ENCODE measurements at regions not wholly inside any gene's neighbourhood (a gene's known extent, or its start where the extent isn't known, plus 50 kb on each side); places are given as distances from the start of the nearest gene placed in this dataset.

- no peak for ATAC-seq (ENCODE audit: low read depth)
- H3K36me3 ChIP-seq (replicated peaks in 1 of 2; ENCODE audit: control extremely low read depth in 1 of 2, control insufficient read depth in 1 of 2, extremely low read depth in 1 of 2, insufficient read depth in 2 of 2, low read length in 1 of 2): no peaks in the 10 kb centered on the region
Measured at GRCh38 chr3:75337226-75337900, 326.8 kb upstream of the FRG2C start.

GRCh38 chr3:75338342-75338741, 325.8 kb upstream of the FRG2C start:
- no peaks in the 10 kb centered on the region for H3K36me3 ChIP-seq (replicated peaks in 1 of 2; ENCODE audit: control extremely low read depth in 1 of 2, control insufficient read depth in 1 of 2, extremely low read depth in 1 of 2, insufficient read depth in 2 of 2, low read length in 1 of 2)
- no peaks in the 10 kb centered on the region for H3K4me1 Mint-ChIP-seq
- peaks cover 0 to 8% (median 0%) of the 10 kb centered on the region in 3 donors for H3K9me3 ChIP-seq (ENCODE audit: control extremely low read depth in 1 of 3, control insufficient read depth in 2 of 3, insufficient read depth in 1 of 3, low read length in 2 of 3)
- no peak overlapping the region for H2AFZ ChIP-seq (ENCODE audit: insufficient read depth, low read depth, low read length, poor library complexity, severe bottlenecking)
- H3K27me3 ChIP-seq (replicated peaks in 1 of 4; ENCODE audit: control extremely low read depth in 1 of 4, control insufficient read depth in 3 of 4, insufficient read depth in 4 of 4, low read length in 3 of 4): no peaks in the 10 kb centered on the region
- no peaks in the 10 kb centered on the region for H3K9me3 Mint-ChIP-seq (ENCODE audit: insufficient read depth)
- ChIA-PET POLR2A (no interaction called here), CTCF (no interaction called here)
- no peaks in the 10 kb centered on the region for H3K79me2 ChIP-seq (ENCODE audit: control insufficient read depth, insufficient read depth, low read length)
- H3K4me1 ChIP-seq (ENCODE audit: control insufficient read depth in 2 of 2, insufficient read depth in 2 of 2, low read length in 2 of 2): no peaks in the 10 kb centered on the region
- H3K4me2 ChIP-seq (replicated peaks; ENCODE audit: low read depth, low read length, poor library complexity, severe bottlenecking): no peak overlapping the region
- no peak for DNase-seq
- no peak overlapping the region for H3K4me3 Mint-ChIP-seq
- intact Hi-C loops (cut with micrococcal nuclease): no loop called here
- no peaks in the 10 kb centered on the region for H3K27me3 Mint-ChIP-seq
- no peak for ATAC-seq (ENCODE audit: low read depth)
- H3K27ac Mint-ChIP-seq: no peak overlapping the region
- H3K27ac ChIP-seq (ENCODE audit: low read length in 2 of 2): no peak overlapping the region
- 86% methylated on average over 2 of the region's 3 CpGs for WGBS (ENCODE audit: insufficient coverage)
- no peak overlapping the region for H3K9ac ChIP-seq (ENCODE audit: low read length)
- H4K20me1 ChIP-seq (ENCODE audit: control insufficient read depth, insufficient read depth, low read length, poor library complexity, severe bottlenecking): no peaks in the 10 kb centered on the region
- H3K4me3 ChIP-seq (ENCODE audit: control extremely low read depth in 1 of 5, extremely low read depth in 1 of 5, insufficient read depth in 1 of 5, low read depth in 2 of 5, low read length in 4 of 5): no peak overlapping the region
- TF ChIP-seq EZH2 (IDR thresholded peaks at IDR 0.05; ENCODE audit: borderline replicate concordance, insufficient read depth, low read depth, low read length, poor library complexity, severe bottlenecking) (no peak), CTCF (IDR thresholded peaks at IDR 0.05) (no peak)

More at GRCh38 chr3:75337226-75337900, 326.8 kb upstream of the FRG2C start:
- H3K9me3 Mint-ChIP-seq (ENCODE audit: insufficient read depth): no peaks in the 10 kb centered on the region
- Histone ChIP-seq H3K79me2 (ENCODE audit: control insufficient read depth, insufficient read depth, low read length) (no peaks in the 10 kb centered on the region), H3K4me2 (replicated peaks; ENCODE audit: low read depth, low read length, poor library complexity, severe bottlenecking) (no peak overlapping the region), H3K9me3 (ENCODE audit: control extremely low read depth in 1 of 3, control insufficient read depth in 2 of 3, insufficient read depth in 1 of 3, low read length in 2 of 3) (peaks cover 0 to 8% (median 0%) of the 10 kb centered on the region in 3 donors), H4K20me1 (ENCODE audit: control insufficient read depth, insufficient read depth, low read length, poor library complexity, severe bottlenecking) (no peaks in the 10 kb centered on the region), H3K9ac (ENCODE audit: low read length) (no peak overlapping the region), H2AFZ (ENCODE audit: insufficient read depth, low read depth, low read length, poor library complexity, severe bottlenecking) (no peak overlapping the region), H3K27ac (ENCODE audit: low read length in 2 of 2) (no peak overlapping the region), H3K4me3 (ENCODE audit: control extremely low read depth in 1 of 5, extremely low read depth in 1 of 5, insufficient read depth in 1 of 5, low read depth in 2 of 5, low read length in 4 of 5) (no peak overlapping the region), H3K27me3 (replicated peaks in 1 of 4; ENCODE audit: control extremely low read depth in 1 of 4, control insufficient read depth in 3 of 4, insufficient read depth in 4 of 4, low read length in 3 of 4) (no peaks in the 10 kb centered on the region), H3K4me1 (ENCODE audit: control insufficient read depth in 2 of 2, insufficient read depth in 2 of 2, low read length in 2 of 2) (no peaks in the 10 kb centered on the region)
- ChIA-PET POLR2A (no interaction called here), CTCF (no interaction called here)
- intact Hi-C loops (cut with micrococcal nuclease): no loop called here
- DNase-seq: no peak
- no CpG with 5 or more reads among the region's 3 CpGs for WGBS (ENCODE audit: insufficient coverage)
- TF ChIP-seq EZH2 (IDR thresholded peaks at IDR 0.05; ENCODE audit: borderline replicate concordance, insufficient read depth, low read depth, low read length, poor library complexity, severe bottlenecking) (no peak), CTCF (IDR thresholded peaks at IDR 0.05) (no peak)
- no peak overlapping the region for H3K4me3 Mint-ChIP-seq
- no peaks in the 10 kb centered on the region for H3K27me3 Mint-ChIP-seq
- H3K27ac Mint-ChIP-seq: no peak overlapping the region
- no peaks in the 10 kb centered on the region for H3K4me1 Mint-ChIP-seq
